B cell (primary cell): ENCODE measurements at regions not wholly inside any gene's neighbourhood (a gene's known extent, or its start where the extent isn't known, plus 50 kb on each side); places are given as distances from the start of the nearest gene placed in this dataset.

Source experiments
- EZH2 ChIP-seq: IDR thresholded peaks from 2 replicates; pipeline ENCODE4 v1.6.1; 2012; ENCODE audit warnings: borderline replicate concordance, low read depth, mild to moderate bottlenecking, moderate library complexity, low read length; ENCODE audit not compliant: insufficient read depth, poor library complexity, severe bottlenecking
- TF ChIP-seq, protein P1 (sequence below): fragments of 200-600 bp; IDR thresholded peaks from one replicate; pipeline ENCODE4 v1.8.0; 2022; ENCODE audit warnings: antibody characterized with exemption, mild to moderate bottlenecking

DNA sequence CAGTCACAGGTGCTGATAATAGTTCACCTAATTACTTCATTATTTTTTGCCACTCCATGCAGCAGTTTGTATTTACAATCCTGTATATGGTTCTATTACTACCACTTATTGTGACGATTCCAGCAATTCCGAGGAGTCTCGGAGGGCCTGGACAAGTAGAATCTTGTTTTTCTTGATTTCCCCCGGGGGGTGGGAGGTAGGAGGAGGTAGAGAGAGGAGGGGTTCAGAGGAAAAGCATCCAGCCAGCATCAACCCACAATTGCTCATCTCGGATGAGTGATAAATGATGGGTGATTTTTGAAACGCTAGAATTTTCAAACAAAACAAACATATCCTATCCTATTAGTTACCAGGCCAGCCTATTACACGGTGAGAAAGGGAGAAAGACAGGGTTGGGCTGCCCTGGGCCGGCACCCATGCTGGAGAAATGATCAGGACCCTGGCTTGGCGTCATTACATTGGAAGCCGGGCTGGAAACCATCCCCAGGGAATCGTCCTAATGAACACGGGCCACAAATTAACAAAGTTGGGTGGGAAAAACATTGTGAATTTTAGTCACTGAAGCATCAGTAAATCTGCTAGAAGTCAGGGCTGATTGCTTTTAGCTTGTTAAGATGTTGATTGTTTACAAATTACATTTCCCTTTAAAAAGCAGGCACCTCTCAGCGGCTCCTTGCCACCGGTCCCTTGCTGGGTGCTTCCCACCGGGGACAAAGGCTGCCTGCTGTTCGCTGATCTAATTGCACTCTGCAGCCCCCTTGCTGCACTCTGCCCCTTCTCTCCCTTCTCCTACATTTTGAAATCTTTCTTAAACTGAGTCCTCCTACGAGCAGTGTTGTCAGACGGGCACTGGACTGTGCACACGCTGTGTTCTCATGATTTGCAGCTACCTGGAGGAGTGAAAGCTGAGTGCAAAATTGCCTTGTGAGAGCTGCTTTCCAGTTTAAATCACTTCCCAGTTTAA is 95.5 kb downstream of the FAM204A start:
- TF ChIP-seq, protein P1, sequence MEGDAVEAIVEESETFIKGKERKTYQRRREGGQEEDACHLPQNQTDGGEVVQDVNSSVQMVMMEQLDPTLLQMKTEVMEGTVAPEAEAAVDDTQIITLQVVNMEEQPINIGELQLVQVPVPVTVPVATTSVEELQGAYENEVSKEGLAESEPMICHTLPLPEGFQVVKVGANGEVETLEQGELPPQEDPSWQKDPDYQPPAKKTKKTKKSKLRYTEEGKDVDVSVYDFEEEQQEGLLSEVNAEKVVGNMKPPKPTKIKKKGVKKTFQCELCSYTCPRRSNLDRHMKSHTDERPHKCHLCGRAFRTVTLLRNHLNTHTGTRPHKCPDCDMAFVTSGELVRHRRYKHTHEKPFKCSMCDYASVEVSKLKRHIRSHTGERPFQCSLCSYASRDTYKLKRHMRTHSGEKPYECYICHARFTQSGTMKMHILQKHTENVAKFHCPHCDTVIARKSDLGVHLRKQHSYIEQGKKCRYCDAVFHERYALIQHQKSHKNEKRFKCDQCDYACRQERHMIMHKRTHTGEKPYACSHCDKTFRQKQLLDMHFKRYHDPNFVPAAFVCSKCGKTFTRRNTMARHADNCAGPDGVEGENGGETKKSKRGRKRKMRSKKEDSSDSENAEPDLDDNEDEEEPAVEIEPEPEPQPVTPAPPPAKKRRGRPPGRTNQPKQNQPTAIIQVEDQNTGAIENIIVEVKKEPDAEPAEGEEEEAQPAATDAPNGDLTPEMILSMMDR: no peak
- TF ChIP-seq EZH2: no peak
